PC-9 (cell line): ENCODE measurements at regions not wholly inside any gene's neighbourhood (a gene's known extent, or its start where the extent isn't known, plus 50 kb on each side); places are given as distances from the start of the nearest gene placed in this dataset.

Experiments
- CTCF ChIP-seq: fragments of 200-600 bp; sonication (generic); conservative IDR thresholded peaks from 2 replicates; pipeline ENCODE4 v1.6.1; 2017; ENCODE audit warnings: mixed run types, antibody characterized with exemption, mild to moderate bottlenecking, moderate library complexity
- EZH2 ChIP-seq: fragments of 200-600 bp; sonication (generic); IDR thresholded peaks from 2 replicates; pipeline ENCODE4 v1.8.0; 2017; ENCODE audit warnings: antibody characterized with exemption, low read depth

GRCh38 chr11:133608496-133608895, 76.2 kb upstream of the OPCML start:
- TF ChIP-seq CTCF (no peak), EZH2 (no peak)
